Mesendoderm (in vitro differentiated cells): ENCODE measurements at regions not wholly inside any gene's neighbourhood (a gene's known extent, or its start where the extent isn't known, plus 50 kb on each side); places are given as distances from the start of the nearest gene placed in this dataset.

Experiments used
- DNase-seq: peaks from one replicate; pipeline ENCODE4 v3.0.0; 2013
- H2AK5ac ChIP-seq: 2 replicates; pipeline ENCODE4 v1.6.1; 2013; ENCODE audit warnings: low read length, inconsistent platforms
- H2BK120ac ChIP-seq: 2 replicates; pipeline ENCODE4 v1.6.1; 2013; ENCODE audit warnings: low read depth, mild to moderate bottlenecking, low read length, moderate library complexity, mixed read lengths
- H2BK15ac ChIP-seq: replicated peaks from 2 replicates; pipeline ENCODE4 v1.6.1; 2013; ENCODE audit warnings: low read depth, mild to moderate bottlenecking, moderate library complexity
- H2BK5ac ChIP-seq: 2 replicates; pipeline ENCODE4 v1.6.1; 2013; ENCODE audit warnings: low read length, inconsistent platforms
- H3K18ac ChIP-seq: 2 replicates; pipeline ENCODE4 v1.6.1; 2013; ENCODE audit warnings: mild to moderate bottlenecking, low read length, mixed read lengths
- H3K23ac ChIP-seq: one replicate; pipeline ENCODE4 v1.6.1; 2013; ENCODE audit warnings: low read length
- H3K27ac ChIP-seq: 2 replicates; pipeline ENCODE4 v1.5.1; 2013; ENCODE audit warnings: low read depth, mild to moderate bottlenecking, inconsistent platforms, low read length, moderate library complexity
- H3K27me3 ChIP-seq: 2 replicates; pipeline ENCODE4 v1.6.1; 2013; ENCODE audit warnings: low read length, control low read depth, mild to moderate bottlenecking, inconsistent platforms; ENCODE audit not compliant: insufficient read depth, poor library complexity
- H3K36me3 ChIP-seq: 2 replicates; pipeline ENCODE4 v1.6.1; 2013; ENCODE audit warnings: low read length, inconsistent platforms; ENCODE audit not compliant: control insufficient read depth, insufficient read depth
- H3K4ac ChIP-seq: one replicate; pipeline ENCODE4 v1.6.1; 2013; ENCODE audit warnings: low read depth, mild to moderate bottlenecking, low read length, moderate library complexity
- H3K4me1 ChIP-seq: 2 replicates; pipeline ENCODE4 v1.6.1; 2013; ENCODE audit warnings: low read depth, low read length, inconsistent platforms; ENCODE audit not compliant: control insufficient read depth
- H3K4me2 ChIP-seq: 2 replicates; pipeline ENCODE4 v1.6.1; 2013; ENCODE audit warnings: low read length
- H3K4me3 ChIP-seq: 2 replicates; pipeline ENCODE4 v1.5.1; 2013; ENCODE audit warnings: mild to moderate bottlenecking, low read length
- H3K56ac ChIP-seq: one replicate; pipeline ENCODE4 v1.6.1; 2013; ENCODE audit warnings: low read length
- H3K79me1 ChIP-seq: 2 replicates; pipeline ENCODE4 v1.6.1; 2013; ENCODE audit warnings: low read length, inconsistent platforms
- H3K79me2 ChIP-seq: 2 replicates; pipeline ENCODE4 v1.6.1; 2013; ENCODE audit warnings: mild to moderate bottlenecking, low read length; ENCODE audit not compliant: control insufficient read depth, insufficient read depth
- H3K9ac ChIP-seq: 2 replicates; pipeline ENCODE4 v1.6.1; 2013; ENCODE audit warnings: low read length, inconsistent platforms
- H4K5ac ChIP-seq: one replicate; pipeline ENCODE4 v1.6.1; 2013; ENCODE audit warnings: low read length
- H4K8ac ChIP-seq: one replicate; pipeline ENCODE4 v1.6.1; 2013; ENCODE audit warnings: low read depth, mild to moderate bottlenecking, control low read depth, low read length, moderate library complexity
- WGBS: extraction: QIAGEN DNeasy Blood & Tissue Kit; methylation state at CpG from one replicate; pipeline ENCODE4 v1.1.7; 2013; ENCODE audit warnings: low lambda C conversion rate, missing lambda C conversion rate; ENCODE audit not compliant: insufficient coverage; ENCODE audit errors: extremely low coverage; 5-methylcytosine and 5-hydroxymethylcytosine counted together

- H3K18ac ChIP-seq, result no peak overlapping the region
- H3K9ac ChIP-seq, result no peak overlapping the region
- H3K56ac ChIP-seq, result no peak overlapping the region
- H3K79me1 ChIP-seq, result no peaks in the 10 kb centered on the region
- no peak overlapping the region for H3K27ac ChIP-seq
- no peak overlapping the region for H2BK5ac ChIP-seq
- no peak overlapping the region for H2BK15ac ChIP-seq
- no peaks in the 10 kb centered on the region for H3K36me3 ChIP-seq
- H3K79me2 ChIP-seq, result no peaks in the 10 kb centered on the region
- no peak overlapping the region for H2BK120ac ChIP-seq
- no peak for DNase-seq
- H3K23ac ChIP-seq, result no peak overlapping the region
- no peak overlapping the region for H3K4me3 ChIP-seq
- peaks cover 7% of the 10 kb centered on the region for H3K4me1 ChIP-seq
- no peak overlapping the region for H3K4me2 ChIP-seq
- no peak overlapping the region for H4K5ac ChIP-seq
- no peak overlapping the region for H3K4ac ChIP-seq
- no peaks in the 10 kb centered on the region for H3K27me3 ChIP-seq
- H4K8ac ChIP-seq, result no peak overlapping the region
- WGBS, result no CpG with 5 or more reads among the region's 7 CpGs
- no peak overlapping the region for H2AK5ac ChIP-seq
Measured at GRCh38 chr11:115672412-115672811, 168.2 kb upstream of the CADM1 start.

GRCh38 chr11:115670538-115671205 lies 166.5 kb upstream of the CADM1 start:
- Histone ChIP-seq H3K9ac (no peak overlapping the region), H3K4me3 (no peak overlapping the region), H3K4me2 (no peak overlapping the region), H3K79me1 (no peaks in the 10 kb centered on the region), H2BK5ac (no peak overlapping the region), H2BK15ac (no peak overlapping the region), H3K79me2 (no peaks in the 10 kb centered on the region), H3K56ac (no peak overlapping the region), H3K4me1 (peaks cover 5% of the 10 kb centered on the region), H3K27me3 (no peaks in the 10 kb centered on the region), H4K5ac (no peak overlapping the region), H3K36me3 (no peaks in the 10 kb centered on the region), H4K8ac (no peak overlapping the region), H2BK120ac (no peak overlapping the region), H3K4ac (no peak overlapping the region), H3K23ac (no peak overlapping the region), H2AK5ac (no peak overlapping the region), H3K18ac (no peak overlapping the region), H3K27ac (no peak overlapping the region)
- DNase-seq, result no peak
- no CpG with 5 or more reads among the region's 10 CpGs for WGBS

GRCh38 chr11:115665958-115666357 lies 161.7 kb upstream of the CADM1 start:
- H3K4me3 ChIP-seq, result no peak overlapping the region
- H2AK5ac ChIP-seq, result no peak overlapping the region
- no peak overlapping the region for H4K5ac ChIP-seq
- no peak overlapping the region for H2BK15ac ChIP-seq
- no peaks in the 10 kb centered on the region for H3K79me1 ChIP-seq
- no peak overlapping the region for H3K4me2 ChIP-seq
- no peaks in the 10 kb centered on the region for H3K36me3 ChIP-seq
- H3K23ac ChIP-seq, result no peak overlapping the region
- H3K27ac ChIP-seq, result no peak overlapping the region
- no peak overlapping the region for H3K18ac ChIP-seq
- peaks cover under 1% of the 10 kb centered on the region for H3K27me3 ChIP-seq
- no peaks in the 10 kb centered on the region for H3K4me1 ChIP-seq
- no peak for DNase-seq
- no peak overlapping the region for H4K8ac ChIP-seq
- WGBS, result no CpG with 5 or more reads among the region's 1 CpG
- no peaks in the 10 kb centered on the region for H3K79me2 ChIP-seq
- H2BK120ac ChIP-seq, result no peak overlapping the region
- no peak overlapping the region for H3K56ac ChIP-seq
- no peak overlapping the region for H3K9ac ChIP-seq
- H2BK5ac ChIP-seq, result no peak overlapping the region
- no peak overlapping the region for H3K4ac ChIP-seq

GRCh38 chr11:115665175-115665821 lies 161.1 kb upstream of the CADM1 start:
- Histone ChIP-seq H3K9ac (no peak overlapping the region), H3K27me3 (peaks cover 5% of the 10 kb centered on the region)
- no CpG with 5 or more reads among the region's 15 CpGs for WGBS

GRCh38 chr11:115664313-115664712 lies 160.1 kb upstream of the CADM1 start:
- H3K79me2 ChIP-seq, result no peaks in the 10 kb centered on the region
- no CpG with 5 or more reads among the region's 3 CpGs for WGBS
- no peak overlapping the region for H2BK15ac ChIP-seq

More at GRCh38 chr11:115665175-115665821, 161.1 kb upstream of the CADM1 start:
- no peaks in the 10 kb centered on the region for H3K79me2 ChIP-seq
- no peak overlapping the region for H3K27ac ChIP-seq
- H3K23ac ChIP-seq, result no peak overlapping the region
- H2BK15ac ChIP-seq, result no peak overlapping the region
- H3K36me3 ChIP-seq, result no peaks in the 10 kb centered on the region
- DNase-seq, result no peak
- H3K79me1 ChIP-seq, result no peaks in the 10 kb centered on the region
- H4K8ac ChIP-seq, result no peak overlapping the region
- no peak overlapping the region for H3K18ac ChIP-seq
- no peak overlapping the region for H3K4me3 ChIP-seq
- no peak overlapping the region for H2BK120ac ChIP-seq
- no peaks in the 10 kb centered on the region for H3K4me1 ChIP-seq
- no peak overlapping the region for H2BK5ac ChIP-seq
- no peak overlapping the region for H3K4me2 ChIP-seq
- no peak overlapping the region for H2AK5ac ChIP-seq
- H3K56ac ChIP-seq, result no peak overlapping the region
- no peak overlapping the region for H3K4ac ChIP-seq
- H4K5ac ChIP-seq, result no peak overlapping the region

More at GRCh38 chr11:115664313-115664712, 160.1 kb upstream of the CADM1 start:
- no peak overlapping the region for H3K9ac ChIP-seq
- no peak overlapping the region for H3K4ac ChIP-seq
- no peaks in the 10 kb centered on the region for H3K4me1 ChIP-seq
- no peaks in the 10 kb centered on the region for H3K79me1 ChIP-seq
- no peak overlapping the region for H3K4me3 ChIP-seq
- no peak overlapping the region for H2BK5ac ChIP-seq
- no peak overlapping the region for H2AK5ac ChIP-seq
- peaks cover 9% of the 10 kb centered on the region for H3K27me3 ChIP-seq
- no peak overlapping the region for H3K4me2 ChIP-seq
- no peaks in the 10 kb centered on the region for H3K36me3 ChIP-seq
- DNase-seq, result no peak
- H4K8ac ChIP-seq, result no peak overlapping the region
- H3K27ac ChIP-seq, result no peak overlapping the region
- H2BK120ac ChIP-seq, result no peak overlapping the region
- H4K5ac ChIP-seq, result no peak overlapping the region
- H3K18ac ChIP-seq, result no peak overlapping the region
- H3K23ac ChIP-seq, result no peak overlapping the region
- no peak overlapping the region for H3K56ac ChIP-seq
